C4-2B (cell line): ENCODE measurements at regions not wholly inside any gene's neighbourhood (a gene's known extent, or its start where the extent isn't known, plus 50 kb on each side); places are given as distances from the start of the nearest gene placed in this dataset.
A peak's percentile ranks its signal among the peaks of the same experiment; 100 is the strongest.

Source experiments
- H3K27ac ChIP-seq: fragments of 450-650 bp; 2 replicates; pipeline ENCODE4 v1.5.1; 2017
- CTCF ChIP-seq: fragments of 450-650 bp; conservative IDR thresholded peaks from 2 replicates; pipeline ENCODE4 v1.5.1; 2017; ENCODE audit warnings: mild to moderate bottlenecking
- ZFX ChIP-seq: fragments of 450-650 bp; IDR thresholded peaks from 2 replicates; pipeline ENCODE4 v1.6.1; 2017

- TF ChIP-seq CTCF (peak; percentile 53), ZFX (no peak)
- no peak overlapping the region for H3K27ac ChIP-seq
These were observed 990.3 kb upstream of the ZNF722 start for GRCh38 chr7:63008366-63008765.

GRCh38 chr7:63009771-63010170 is 988.9 kb upstream of the ZNF722 start:
- H3K27ac ChIP-seq: no peak overlapping the region
- no peak for TF ChIP-seq ZFX
- TF ChIP-seq CTCF: no peak

- no peak overlapping the region for H3K27ac ChIP-seq
- TF ChIP-seq ZFX (no peak), CTCF (no peak)
These were observed 985.9 kb upstream of the ZNF722 start for GRCh38 chr7:63012633-63013183.

- TF ChIP-seq ZFX: no peak
- no peak for TF ChIP-seq CTCF
- H3K27ac ChIP-seq: no peak overlapping the region
These were observed 983.9 kb upstream of the ZNF722 start for GRCh38 chr7:63014792-63015191.

- H3K27ac ChIP-seq: no peak overlapping the region
- no peak for TF ChIP-seq ZFX
- TF ChIP-seq CTCF: no peak
These were observed 975.4 kb upstream of the ZNF722 start for GRCh38 chr7:63023182-63023787.

- TF ChIP-seq ZFX (no peak), CTCF (no peak)
- H3K27ac ChIP-seq: no peak overlapping the region
These were observed 974.2 kb upstream of the ZNF722 start for GRCh38 chr7:63024446-63024845.

GRCh38 chr7:63025815-63026214 is 972.8 kb upstream of the ZNF722 start:
- H3K27ac ChIP-seq: no peak overlapping the region
- no peak for TF ChIP-seq ZFX
- no peak for TF ChIP-seq CTCF
